GM19463 (cell line): ENCODE measurements at regions not wholly inside any gene's neighbourhood (a gene's known extent, or its start where the extent isn't known, plus 50 kb on each side); places are given as distances from the start of the nearest gene placed in this dataset.
A peak's percentile ranks its signal among the peaks of the same experiment; 100 is the strongest.

Experiments
- ATAC-seq: cut with Tn5 transposase; IDR thresholded peaks from one replicate; pipeline ENCODE4 v1.9.1; 2021; ENCODE audit warnings: mild to moderate bottlenecking, moderate library complexity; ENCODE audit not compliant: unreplicated experiment

DNA sequence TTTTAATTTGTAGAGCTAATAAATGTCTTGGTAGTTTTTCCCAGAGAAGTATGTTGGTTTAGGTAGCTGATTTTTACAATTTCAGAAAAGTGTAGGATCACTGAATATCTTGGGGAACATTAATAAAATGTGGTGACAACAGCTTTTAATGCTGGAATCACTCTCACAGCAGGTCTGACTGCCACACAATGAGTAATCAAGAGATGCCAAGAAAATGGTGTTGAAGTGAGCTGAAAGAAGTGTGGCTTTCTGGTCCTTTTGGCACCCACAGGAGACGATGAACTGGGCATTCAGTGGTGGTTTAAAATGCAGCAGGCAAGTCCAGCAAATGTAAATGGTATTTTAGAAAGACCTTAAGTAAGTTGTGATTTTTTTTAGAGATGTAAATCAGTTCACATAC is 175.8 kb downstream of the CBLN2 start:
- ATAC-seq: no peak

GRCh38 chr18:72360634-72361033 is 183.5 kb downstream of the CBLN2 start:
- no peak for ATAC-seq

DNA sequence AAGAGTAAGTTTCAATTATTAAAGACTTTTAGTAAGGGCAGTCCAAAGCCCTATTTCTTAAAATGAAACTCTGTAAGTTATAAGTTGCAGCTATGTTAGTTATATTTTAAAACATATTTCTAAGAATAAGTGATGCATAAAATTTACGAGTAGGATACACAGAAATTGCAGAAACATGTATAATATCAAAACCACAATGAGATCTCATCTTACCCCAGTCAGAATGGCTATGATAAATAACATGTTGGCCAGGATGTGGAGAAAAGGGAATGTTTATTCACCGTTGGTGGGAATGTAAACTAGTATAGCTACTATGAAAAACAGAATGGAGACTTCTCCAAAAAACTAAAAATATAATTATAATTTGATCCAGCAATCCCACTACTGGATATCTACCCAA is 201.2 kb downstream of the CBLN2 start:
- ATAC-seq: no peak

GRCh38 chr18:72339976-72340375 is 204.2 kb downstream of the CBLN2 start:
- no peak for ATAC-seq

DNA sequence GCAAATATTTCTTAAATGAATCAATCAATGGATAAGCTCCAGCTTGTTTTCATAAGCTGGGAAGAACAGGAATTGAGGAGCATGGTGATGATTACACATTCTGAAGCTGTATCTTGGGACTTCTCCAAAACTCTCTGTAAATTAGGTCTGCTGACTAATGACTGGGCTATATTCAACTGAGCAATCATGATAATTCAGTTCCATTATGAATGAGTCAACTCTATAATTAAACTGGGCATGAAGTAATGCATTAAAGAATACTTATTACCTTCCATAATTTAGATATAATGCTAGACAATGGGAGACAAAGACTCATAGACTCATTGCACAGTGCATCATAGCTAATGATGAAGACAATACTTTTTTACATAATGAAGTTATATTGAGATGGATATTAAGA is 207.4 kb downstream of the CBLN2 start:
- ATAC-seq: no peak

DNA sequence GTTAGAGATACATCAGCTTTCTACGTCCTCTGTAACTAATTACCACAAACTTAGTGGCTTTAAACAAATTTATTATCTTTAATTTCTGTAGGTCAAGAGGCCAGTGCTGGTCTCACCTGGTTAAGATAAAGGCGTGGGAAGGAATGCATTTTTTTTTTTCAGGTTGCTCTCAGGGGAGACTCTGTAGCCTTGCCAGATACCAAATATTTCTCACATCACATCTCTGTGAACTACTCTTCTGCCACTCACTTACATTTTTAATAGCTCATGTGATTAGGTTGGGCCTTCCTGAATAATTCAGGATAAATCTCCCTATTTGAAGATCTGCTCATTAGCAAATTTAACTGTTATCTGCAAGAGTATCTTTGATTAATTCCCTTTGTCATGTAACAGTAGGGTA is 214.6 kb downstream of the CBLN2 start:
- ATAC-seq: no peak

GRCh38 chr18:72325307-72325706 is 218.8 kb downstream of the CBLN2 start:
- ATAC-seq: peak; percentile 73

GRCh38 chr18:72324677-72325076 is 219.5 kb downstream of the CBLN2 start:
- ATAC-seq: no peak

- no peak for ATAC-seq
Observed at GRCh38 chr18:72316497-72316896, 227.6 kb downstream of the CBLN2 start.

GRCh38 chr18:72283148-72283925 is 260.8 kb downstream of the CBLN2 start:
- peak; percentile 50 for ATAC-seq

DNA sequence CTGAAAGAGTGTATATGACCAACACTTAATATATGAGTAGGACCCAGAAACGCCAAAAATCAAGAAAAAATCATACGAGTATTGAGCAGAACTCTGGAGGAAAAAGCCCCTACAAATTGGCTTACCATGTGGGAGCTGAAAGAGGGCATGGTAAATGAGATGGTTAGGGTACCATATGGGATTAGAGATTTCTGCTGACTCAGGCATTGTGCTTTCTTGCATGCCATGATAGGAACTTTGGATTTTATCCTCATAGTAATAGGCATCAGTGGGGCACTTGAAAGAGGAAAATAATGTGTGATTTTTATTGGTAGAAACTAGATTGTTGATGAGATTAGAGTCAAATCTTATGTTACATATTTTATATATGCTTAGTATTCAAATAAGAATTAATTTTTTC is 271.1 kb downstream of the CBLN2 start:
- ATAC-seq: no peak

DNA sequence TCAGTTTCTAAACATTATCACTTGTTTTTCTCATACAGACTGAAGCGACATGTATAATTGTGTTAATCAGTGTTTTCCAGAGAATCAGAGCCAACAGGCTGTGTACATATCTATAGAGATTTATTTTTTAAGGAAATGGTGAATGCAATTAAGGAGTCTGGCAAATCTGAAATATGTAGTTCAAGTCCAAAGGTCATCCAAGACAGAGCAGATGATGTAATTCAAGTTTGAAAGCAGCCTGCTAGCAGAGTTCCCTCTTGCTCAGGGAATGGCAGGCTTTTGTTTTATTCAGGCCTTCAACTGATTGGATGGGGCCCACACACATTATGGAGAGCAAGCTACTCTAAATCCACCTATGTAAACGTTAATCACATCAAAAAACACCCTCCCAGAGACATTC is 282.6 kb downstream of the CBLN2 start:
- no peak for ATAC-seq

- ATAC-seq: no peak
Observed at GRCh38 chr18:72246076-72246475, 298.1 kb downstream of the CBLN2 start.

GRCh38 chr18:72235422-72235821 is 308.7 kb downstream of the CBLN2 start:
- ATAC-seq: no peak

GRCh38 chr18:72233106-72233505 is 311.0 kb downstream of the CBLN2 start:
- no peak for ATAC-seq

- ATAC-seq: no peak
Observed at GRCh38 chr18:72232644-72233043, 311.5 kb downstream of the CBLN2 start.

GRCh38 chr18:72225958-72226357 is 318.2 kb downstream of the CBLN2 start:
- no peak for ATAC-seq

- no peak for ATAC-seq
Observed at GRCh38 chr18:72223733-72224132, 320.4 kb downstream of the CBLN2 start.

DNA sequence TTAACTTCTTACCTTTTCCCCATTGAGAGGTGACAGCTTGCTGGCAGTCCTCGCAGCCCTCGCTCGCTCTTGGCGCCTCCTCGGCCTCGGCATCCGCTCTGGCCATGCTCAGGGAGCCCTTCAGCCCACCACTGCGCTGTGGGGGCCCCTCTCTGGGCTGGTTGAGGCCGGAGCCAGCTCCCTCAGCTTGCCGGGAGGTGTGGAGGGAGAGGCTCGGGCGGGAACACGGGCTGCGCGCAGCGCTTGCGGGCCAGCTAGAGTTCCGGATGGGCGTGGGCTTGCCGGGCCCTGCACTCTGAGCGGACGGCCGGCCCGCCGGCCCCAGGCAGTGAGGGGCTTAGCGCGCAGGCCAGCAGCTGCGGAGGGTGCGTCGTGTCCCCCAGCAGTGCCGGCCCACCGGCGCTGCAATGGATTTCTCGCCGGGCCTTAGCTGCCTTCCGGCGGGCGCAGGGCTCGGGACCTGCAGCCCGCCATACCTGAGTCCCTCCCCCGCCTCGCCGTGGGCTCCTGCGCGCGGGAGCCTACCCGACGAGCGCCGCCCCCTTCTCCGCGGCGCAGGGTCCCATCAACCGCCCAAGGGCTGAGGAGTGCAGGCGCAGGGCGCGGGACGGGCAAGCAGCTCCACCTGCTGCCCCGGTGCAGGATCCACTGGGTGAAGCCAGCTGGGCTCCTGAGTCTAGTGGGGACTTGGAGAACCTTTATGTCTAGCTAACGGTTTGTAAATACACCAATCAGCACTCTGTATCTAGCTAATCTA is 335.0 kb downstream of the CBLN2 start:
- no peak for ATAC-seq

DNA sequence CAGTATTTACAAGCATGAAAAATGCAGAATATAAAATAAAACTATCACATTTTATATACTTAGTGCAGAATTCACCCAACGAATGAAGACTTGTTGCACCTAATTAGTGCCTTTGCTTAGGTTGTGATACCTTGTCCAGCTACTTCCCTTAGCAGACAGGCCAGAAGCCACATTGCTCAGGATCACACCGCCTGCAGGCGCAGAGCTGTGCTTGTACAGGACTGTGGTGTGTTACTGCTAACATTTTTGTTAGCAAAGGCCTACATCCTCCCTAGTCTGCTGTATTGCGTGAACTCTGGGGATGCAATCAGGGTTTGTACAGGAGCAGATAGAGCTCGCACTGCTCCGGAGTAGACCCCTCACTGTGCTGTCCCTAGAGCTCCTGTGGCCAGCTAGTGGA is 336.9 kb downstream of the CBLN2 start:
- ATAC-seq: no peak

DNA sequence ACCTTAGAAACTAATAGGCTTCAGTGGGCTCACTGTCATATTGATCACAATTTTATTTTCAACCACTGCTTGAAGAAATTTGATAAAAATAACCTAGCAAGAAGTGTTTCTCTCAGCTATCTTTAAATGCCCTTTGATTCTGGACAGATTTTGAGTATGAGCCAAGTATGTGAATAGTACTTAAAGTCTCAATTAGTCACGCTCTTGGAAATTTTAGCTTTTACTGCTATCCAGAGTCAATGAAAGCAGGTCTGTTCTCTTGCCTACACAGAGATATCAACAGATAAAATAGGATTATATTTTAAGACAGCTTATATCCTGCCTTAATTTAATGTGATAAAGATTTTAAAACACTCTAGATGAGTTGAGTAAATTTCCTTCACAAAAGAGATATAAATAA is 337.3 kb downstream of the CBLN2 start:
- ATAC-seq: no peak

DNA sequence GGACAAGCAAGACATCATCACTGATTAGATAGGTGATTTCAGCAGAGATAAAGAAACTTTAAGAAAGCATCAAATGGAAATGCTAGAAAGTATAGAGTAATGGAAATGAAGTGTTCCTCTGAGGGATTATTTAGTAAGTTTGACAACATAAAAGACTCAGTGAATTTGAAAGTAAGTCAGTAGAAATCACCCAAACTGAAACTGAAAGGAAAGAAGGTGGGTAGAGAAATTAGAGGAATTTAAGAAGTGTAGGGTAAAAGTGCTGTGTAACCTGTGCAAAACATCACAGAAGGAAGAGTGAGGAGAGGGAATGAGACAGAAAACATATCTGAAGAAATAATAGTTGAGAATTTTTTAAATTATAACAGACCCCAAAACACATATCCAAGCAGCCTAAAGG is 343.1 kb downstream of the CBLN2 start:
- ATAC-seq: peak; percentile 57
